Gastroesophageal sphincter (tissue), 4 donors: ENCODE measurements at regions not wholly inside any gene's neighbourhood (a gene's known extent, or its start where the extent isn't known, plus 50 kb on each side); places are given as distances from the start of the nearest gene placed in this dataset.

Source experiments
- ATAC-seq: fragments of 150-250 bp; one replicate; pipeline ENCODE4 v1.9.1; 2016; ENCODE audit warnings: mild to moderate bottlenecking, moderate library complexity
- H3K27ac ChIP-seq, 4 donors: fragments of 200-600 bp; sonication (generic) in 3 of 4; 1 replicate in 3 of 4; 2 replicates in 1 of 4; pipeline ENCODE4 v1.5.1; 2016 to 2019
- H3K27me3 ChIP-seq: fragments of 200-600 bp; sonication (generic); one replicate; pipeline ENCODE4 v1.5.1; 2019
- H3K36me3 ChIP-seq, 2 donors: fragments of 200-600 bp; sonication (generic); one replicate each; pipeline ENCODE4 v1.5.1; 2019; ENCODE audit warnings: control low read depth in 1 of 2
- H3K4me1 ChIP-seq, 3 donors: fragments of 200-600 bp; sonication (generic); 1 replicate in 2 of 3; 2 replicates in 1 of 3; pipeline ENCODE4 v1.5.1; 2016 to 2019; ENCODE audit warnings: control low read depth in 2 of 3
- H3K4me3 ChIP-seq, 2 donors: fragments of 200-600 bp; sonication (generic); one replicate each; pipeline ENCODE4 v1.5.1; 2019; ENCODE audit warnings: mild to moderate bottlenecking in 1 of 2, moderate library complexity in 1 of 2
- H3K9me3 ChIP-seq, 3 donors: fragments of 200-600 bp; sonication (generic); one replicate each; pipeline ENCODE4 v1.5.1; 2017 to 2019; ENCODE audit warnings: control low read depth in 2 of 3
- CTCF ChIP-seq, 4 experiments: fragments of 200-600 bp in 2 of 4; fragments of 450-650 bp in 2 of 4; sonication (generic) in 1 of 4; IDR thresholded peaks; one replicate each; pipeline ENCODE4 v1.5.1; 2017 to 2019; ENCODE audit warnings: antibody characterized with exemption in 4 of 4, mild to moderate bottlenecking in 2 of 4, moderate library complexity in 2 of 4
- EP300 ChIP-seq: sonication (generic); formaldehyde crosslinking; IDR thresholded peaks from one replicate; pipeline ENCODE4 v1.6.1; 2017; ENCODE audit warnings: antibody characterized with exemption, mild to moderate bottlenecking
- POLR2A ChIP-seq, 2 donors: fragments of 450-650 bp; IDR thresholded peaks; one replicate each; pipeline ENCODE4 v1.6.1; 2017; ENCODE audit warnings: antibody characterized with exemption in 2 of 2, mild to moderate bottlenecking in 2 of 2, moderate library complexity in 1 of 2
- POLR2AphosphoS5 ChIP-seq: sonication (generic); formaldehyde crosslinking; IDR thresholded peaks from one replicate; pipeline ENCODE4 v1.6.1; 2017; ENCODE audit warnings: antibody characterized with exemption
- WGBS, 2 donors: methylation state at CpG; one replicate each; pipeline ENCODE4 v1.1.5; 2018; ENCODE audit warnings: low coverage in 1 of 2; 5-methylcytosine and 5-hydroxymethylcytosine counted together

GRCh38 chr15:66960519-66960918 is 104.9 kb upstream of the SMAD3 start:
- H3K27ac ChIP-seq: no peak overlapping the region
- TF ChIP-seq POLR2A (IDR thresholded peaks at IDR 0.05): no peak
- TF ChIP-seq POLR2AphosphoS5: no peak
- no peak for TF ChIP-seq EP300
- no peak for TF ChIP-seq CTCF (IDR thresholded peaks at IDR 0.05)
- WGBS, 2 donors: 95 to 100% methylated on average over 1 to 3 of the region's 4 CpGs
- no peak for ATAC-seq
- no peaks in the 10 kb centered on the region for H3K27me3 ChIP-seq
- no peaks in the 10 kb centered on the region for H3K36me3 ChIP-seq
- H3K4me3 ChIP-seq: no peak overlapping the region
- no peaks in the 10 kb centered on the region for H3K9me3 ChIP-seq
- no peaks in the 10 kb centered on the region for H3K4me1 ChIP-seq

DNA sequence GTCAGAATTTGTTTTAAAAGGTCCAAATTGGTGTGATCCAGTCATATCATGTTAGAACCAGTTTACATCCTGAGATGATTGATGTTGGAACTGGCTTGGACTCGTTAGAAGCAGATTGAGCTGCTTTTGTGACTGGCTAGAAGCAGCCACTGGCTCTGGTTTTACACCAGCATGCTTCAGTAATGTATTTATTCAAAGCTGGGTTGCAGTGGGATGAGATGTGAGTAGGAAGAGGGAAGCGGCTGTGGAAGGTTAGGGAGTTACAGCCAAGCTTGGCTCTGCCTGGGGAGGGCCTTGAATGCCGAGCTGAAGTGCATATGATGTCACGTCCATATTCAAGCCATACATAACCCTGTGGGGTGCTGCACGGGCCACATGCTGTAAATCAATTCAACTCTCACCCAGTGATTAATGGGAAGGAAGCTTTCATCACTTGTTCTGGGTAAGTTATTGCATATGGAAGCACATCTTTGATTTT is 104.0 kb upstream of the SMAD3 start:
- H3K4me3 ChIP-seq: no peak overlapping the region
- H3K27me3 ChIP-seq: no peaks in the 10 kb centered on the region
- WGBS, 2 donors: 59 to 62% methylated on average over 5 of the region's 5 CpGs
- no peak overlapping the region for H3K27ac ChIP-seq
- no peaks in the 10 kb centered on the region for H3K9me3 ChIP-seq
- no peaks in the 10 kb centered on the region for H3K36me3 ChIP-seq
- TF ChIP-seq POLR2A (IDR thresholded peaks at IDR 0.05) (no peak), POLR2AphosphoS5 (no peak), CTCF (IDR thresholded peaks at IDR 0.05) (no peak), EP300 (no peak)
- H3K4me1 ChIP-seq: no peaks in the 10 kb centered on the region
- ATAC-seq: no peak

DNA sequence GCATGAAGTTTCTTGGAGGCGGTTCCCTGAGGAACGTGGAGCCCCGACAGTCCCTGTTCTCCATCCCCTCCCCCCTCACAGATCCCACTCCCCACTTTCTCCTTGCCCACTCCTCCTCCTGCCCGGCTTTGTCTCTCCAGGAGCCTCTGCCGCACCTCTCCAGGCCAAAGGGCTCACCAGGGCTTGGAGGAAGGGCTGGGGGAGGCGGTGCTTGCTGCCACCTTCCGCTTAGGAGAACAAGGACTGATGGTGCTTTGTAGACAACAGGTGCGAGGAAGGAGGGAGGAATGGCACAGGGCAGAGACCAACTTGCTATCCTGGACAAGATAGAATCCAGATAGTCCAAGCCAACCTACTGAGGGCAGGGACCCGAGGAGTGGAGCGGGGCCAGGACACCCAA is 103.5 kb upstream of the SMAD3 start:
- Histone ChIP-seq H3K27me3 (no peaks in the 10 kb centered on the region), H3K9me3 (no peaks in the 10 kb centered on the region), H3K4me3 (no peak overlapping the region), H3K27ac (no peak overlapping the region), H3K4me1 (no peaks in the 10 kb centered on the region), H3K36me3 (no peaks in the 10 kb centered on the region)
- WGBS, 2 donors: 100% methylated on average over 1 of the region's 10 CpGs
- TF ChIP-seq EP300 (no peak), CTCF (IDR thresholded peaks at IDR 0.05) (no peak), POLR2A (IDR thresholded peaks at IDR 0.05) (no peak), POLR2AphosphoS5 (no peak)
- no peak for ATAC-seq

DNA sequence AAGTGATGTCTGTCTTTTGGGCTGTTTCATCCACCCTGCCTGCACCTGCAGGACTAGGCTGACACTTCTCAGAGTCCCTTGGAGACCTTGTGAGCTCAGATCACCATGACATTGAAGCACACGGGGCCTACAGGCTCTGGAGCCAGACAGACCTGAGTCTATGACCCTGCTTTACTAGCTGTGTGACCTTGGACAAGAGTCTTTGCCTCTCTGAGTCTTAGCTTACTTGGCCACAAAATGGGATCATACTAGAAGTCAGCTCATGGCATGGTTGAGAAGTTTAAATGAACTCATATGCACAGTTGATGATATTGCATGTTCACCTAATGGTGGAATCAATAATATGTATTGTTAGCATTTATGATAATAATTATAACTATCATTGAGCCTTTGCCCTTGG is 102.9 kb upstream of the SMAD3 start:
- TF ChIP-seq CTCF (IDR thresholded peaks at IDR 0.05) (no peak), POLR2A (IDR thresholded peaks at IDR 0.05) (no peak), POLR2AphosphoS5 (no peak), EP300 (no peak)
- Histone ChIP-seq H3K4me1 (no peaks in the 10 kb centered on the region), H3K36me3 (no peaks in the 10 kb centered on the region), H3K27me3 (no peaks in the 10 kb centered on the region), H3K4me3 (no peak overlapping the region), H3K27ac (no peak overlapping the region), H3K9me3 (no peaks in the 10 kb centered on the region)
- 60% methylated on average over 1 of the region's 1 CpG; no CpG with 5 or more reads in 1 of the 2 donors for WGBS, 2 donors
- no peak for ATAC-seq

DNA sequence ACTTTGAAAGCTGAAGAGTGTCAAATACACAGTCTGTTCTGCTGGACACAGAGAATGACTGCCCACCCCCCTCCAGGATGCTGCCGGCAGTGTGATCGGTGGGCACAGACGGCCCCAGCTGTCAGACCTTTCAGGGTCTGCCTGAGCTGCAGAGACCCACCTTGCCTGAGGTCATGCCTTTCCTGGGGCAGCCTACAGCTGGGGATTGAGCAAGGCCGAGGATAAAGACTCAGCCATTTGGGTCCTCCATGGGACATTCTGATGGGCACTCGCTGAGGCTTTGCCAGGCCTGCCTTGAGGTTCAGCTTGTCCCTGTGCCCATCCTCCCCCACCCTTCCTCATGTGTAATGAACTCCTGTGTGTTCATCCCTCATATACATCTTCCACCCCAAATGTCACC is 102.3 kb upstream of the SMAD3 start:
- Histone ChIP-seq H3K27me3 (no peaks in the 10 kb centered on the region), H3K9me3 (no peaks in the 10 kb centered on the region), H3K27ac (no peak overlapping the region), H3K36me3 (no peaks in the 10 kb centered on the region), H3K4me1 (no peaks in the 10 kb centered on the region), H3K4me3 (no peak overlapping the region)
- TF ChIP-seq EP300 (no peak), POLR2A (IDR thresholded peaks at IDR 0.05) (no peak), POLR2AphosphoS5 (no peak), CTCF (IDR thresholded peaks at IDR 0.05) (no peak)
- 100% methylated on average over 1 of the region's 5 CpGs; no CpG with 5 or more reads in 1 of the 2 donors for WGBS, 2 donors
- ATAC-seq: no peak
